CD4-positive, alpha-beta T cell (primary cell): ENCODE measurements at regions not wholly inside any gene's neighbourhood (a gene's known extent, or its start where the extent isn't known, plus 50 kb on each side); places are given as distances from the start of the nearest gene placed in this dataset.

Source experiments
- ATAC-seq: fragments of 200-7000 bp; cut with Tn5 transposase; one replicate; pipeline ENCODE4 v1.10.0; 2022; ENCODE audit warnings: mild to moderate bottlenecking; ENCODE audit not compliant: poor library complexity
- CTCF ChIA-PET: fragments of 350-600 bp; sonication (Branson Sonifier 250); formaldehyde crosslinking; loops from one replicate; lab custom pipeline; 2021; ENCODE audit warnings: antibody characterized with exemption, inconsistent platforms; lab: Charles Lee
- POLR2A ChIA-PET: fragments of 350-600 bp; sonication (Branson Sonifier 250); formaldehyde crosslinking; loops from one replicate; lab custom pipeline; 2021; ENCODE audit warnings: antibody characterized with exemption, inconsistent platforms; lab: Charles Lee
- DNase-seq, 14 experiments: peaks; one replicate each; pipeline ENCODE4 v3.0.0-alpha.2; 2013 to 2020; ENCODE audit warnings: mixed read lengths in 2 of 14
- H3K27ac ChIP-seq, 2 donors: one replicate each; pipeline versions ENCODE4 v1.5.1 to v1.7.0; 2013; ENCODE audit warnings: low read length in 2 of 2, low read depth in 1 of 2, mild to moderate bottlenecking in 1 of 2
- H3K27me3 ChIP-seq, 2 experiments: 1 replicate in 1 of 2; 2 replicates in 1 of 2; pipeline versions ENCODE4 v1.6.1 to v1.7.0; 2013; ENCODE audit warnings: low read length in 2 of 2, control low read depth in 1 of 2, mild to moderate bottlenecking in 1 of 2, moderate library complexity in 1 of 2; ENCODE audit not compliant: insufficient read depth in 2 of 2, control insufficient read depth in 1 of 2
- H3K36me3 ChIP-seq: one replicate; pipeline ENCODE4 v1.6.1; 2013; ENCODE audit warnings: low read length, control low read depth; ENCODE audit not compliant: insufficient read depth
- H3K4me1 ChIP-seq: one replicate; pipeline ENCODE4 v1.6.1; 2013; ENCODE audit warnings: low read length, control low read depth; ENCODE audit not compliant: insufficient read depth
- H3K4me3 ChIP-seq: one replicate; pipeline ENCODE4 v1.5.1; 2013; ENCODE audit warnings: mild to moderate bottlenecking, low read length, moderate library complexity
- H3K9me3 ChIP-seq, 2 experiments: 1 replicate in 1 of 2; 2 replicates in 1 of 2; pipeline versions ENCODE4 v1.6.1 to v1.7.0; 2013; ENCODE audit warnings: low read length in 2 of 2, mild to moderate bottlenecking in 2 of 2, control low read depth in 1 of 2, moderate library complexity in 1 of 2; ENCODE audit not compliant: control insufficient read depth in 1 of 2, insufficient read depth in 1 of 2
- H3K27ac Mint-ChIP-seq: one replicate; pipeline ENCODE4 v1.8.0; 2020; ENCODE audit warnings: mixed read lengths
- H3K27me3 Mint-ChIP-seq: one replicate; pipeline ENCODE4 v1.8.0; 2021; ENCODE audit warnings: mixed read lengths
- H3K36me3 Mint-ChIP-seq: one replicate; pipeline ENCODE4 v1.8.0; 2021; ENCODE audit warnings: low read depth, mixed read lengths
- H3K4me1 Mint-ChIP-seq: one replicate; pipeline ENCODE4 v1.8.0; 2021; ENCODE audit warnings: low read depth, mixed read lengths
- H3K4me3 Mint-ChIP-seq: one replicate; pipeline ENCODE4 v1.8.0; 2020; ENCODE audit warnings: mild to moderate bottlenecking, mixed read lengths
- H3K9me3 Mint-ChIP-seq: one replicate; pipeline ENCODE4 v1.8.0; 2020; ENCODE audit warnings: mixed read lengths
- intact Hi-C, 2 experiments: fragments of 100-400 bp; cut with DNase I in 1 of 2; cut with micrococcal nuclease in 1 of 2; formaldehyde crosslinking; loops; one replicate each; pipeline versions ENCODE4 v1.15.1 to v1.9.0; 2023 to 2025; cut with DNase I, micrococcal nuclease
- TF ChIP-seq, protein P1 (sequence below): fragments of 200-600 bp; IDR thresholded peaks from one replicate; pipeline ENCODE4 v1.8.0; 2022; ENCODE audit warnings: antibody characterized with exemption, mild to moderate bottlenecking

DNA sequence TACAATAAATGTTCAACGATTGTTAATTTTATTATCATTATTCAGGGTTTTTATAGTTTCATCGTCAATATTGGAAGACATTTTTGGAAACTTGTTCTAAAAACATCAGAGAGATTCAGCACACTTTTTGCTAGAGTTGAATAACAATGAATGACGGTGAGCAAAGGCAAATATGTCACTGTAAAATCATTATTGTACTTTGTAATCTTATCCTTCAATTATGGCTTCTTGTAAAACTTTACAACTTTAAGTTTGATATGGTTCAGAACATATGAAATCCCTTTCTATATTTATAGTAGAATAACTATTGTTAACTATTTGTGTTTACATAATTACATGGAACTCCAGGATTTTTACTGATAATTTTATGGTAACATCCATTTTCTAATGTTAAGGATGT is 167.8 kb upstream of the SEMA3A start:
- TF ChIP-seq, protein P1, sequence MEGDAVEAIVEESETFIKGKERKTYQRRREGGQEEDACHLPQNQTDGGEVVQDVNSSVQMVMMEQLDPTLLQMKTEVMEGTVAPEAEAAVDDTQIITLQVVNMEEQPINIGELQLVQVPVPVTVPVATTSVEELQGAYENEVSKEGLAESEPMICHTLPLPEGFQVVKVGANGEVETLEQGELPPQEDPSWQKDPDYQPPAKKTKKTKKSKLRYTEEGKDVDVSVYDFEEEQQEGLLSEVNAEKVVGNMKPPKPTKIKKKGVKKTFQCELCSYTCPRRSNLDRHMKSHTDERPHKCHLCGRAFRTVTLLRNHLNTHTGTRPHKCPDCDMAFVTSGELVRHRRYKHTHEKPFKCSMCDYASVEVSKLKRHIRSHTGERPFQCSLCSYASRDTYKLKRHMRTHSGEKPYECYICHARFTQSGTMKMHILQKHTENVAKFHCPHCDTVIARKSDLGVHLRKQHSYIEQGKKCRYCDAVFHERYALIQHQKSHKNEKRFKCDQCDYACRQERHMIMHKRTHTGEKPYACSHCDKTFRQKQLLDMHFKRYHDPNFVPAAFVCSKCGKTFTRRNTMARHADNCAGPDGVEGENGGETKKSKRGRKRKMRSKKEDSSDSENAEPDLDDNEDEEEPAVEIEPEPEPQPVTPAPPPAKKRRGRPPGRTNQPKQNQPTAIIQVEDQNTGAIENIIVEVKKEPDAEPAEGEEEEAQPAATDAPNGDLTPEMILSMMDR = no peak
- no peak overlapping the region for H3K27ac ChIP-seq
- intact Hi-C loops = no loop called here
- Mint-ChIP-seq H3K36me3 (no peaks in the 10 kb centered on the region), H3K4me1 (no peaks in the 10 kb centered on the region), H3K27ac (no peak overlapping the region), H3K27me3 (no peaks in the 10 kb centered on the region), H3K4me3 (no peak overlapping the region), H3K9me3 (peaks cover 2% of the 10 kb centered on the region)
- no peak overlapping the region for H3K4me3 ChIP-seq
- no peaks in the 10 kb centered on the region for H3K27me3 ChIP-seq
- H3K36me3 ChIP-seq = no peaks in the 10 kb centered on the region
- DNase-seq (no peak), ATAC-seq (no peak)
- H3K9me3 ChIP-seq = no peaks in the 10 kb centered on the region
- POLR2A ChIA-PET = no interaction called here
- CTCF ChIA-PET = no interaction called here
- H3K4me1 ChIP-seq = no peaks in the 10 kb centered on the region

DNA sequence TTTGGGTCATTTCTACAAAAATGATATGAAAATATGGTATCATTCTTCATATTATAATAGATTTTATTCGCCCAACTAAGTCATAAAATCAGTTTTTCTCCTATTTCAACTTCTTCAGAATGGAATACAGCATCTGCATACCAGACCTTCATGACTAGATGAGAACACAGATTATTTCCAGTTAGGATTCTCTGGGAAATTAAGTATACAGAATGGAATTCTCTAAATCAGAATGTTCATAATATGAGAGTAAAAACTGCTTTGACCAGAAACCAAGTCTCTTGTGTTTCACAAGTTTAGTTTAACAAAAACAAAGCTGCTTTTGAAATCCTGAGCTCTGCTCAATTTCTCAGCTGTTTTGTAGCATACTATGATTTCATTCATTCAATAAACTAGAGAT is 160.3 kb upstream of the SEMA3A start:
- no peaks in the 10 kb centered on the region for H3K4me1 ChIP-seq
- CTCF ChIA-PET = no interaction called here
- POLR2A ChIA-PET = no interaction called here

DNA sequence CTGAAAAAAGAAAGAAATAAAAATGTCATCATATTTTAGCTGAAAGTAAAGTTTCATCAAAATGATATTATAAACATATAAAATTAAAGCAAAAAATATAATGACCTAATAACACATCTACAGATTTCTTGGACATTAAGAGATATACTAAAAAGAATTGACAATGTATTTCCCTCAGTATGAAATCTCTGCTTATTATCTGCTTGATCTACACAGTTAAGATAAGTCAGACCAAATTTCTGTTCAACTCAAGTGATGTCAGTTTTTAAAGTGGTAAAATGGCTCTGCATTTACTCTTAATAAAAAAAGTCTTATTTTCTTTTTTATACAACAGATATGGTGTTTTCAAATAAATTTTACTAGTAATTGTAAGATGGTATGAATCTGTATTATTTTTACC is 159.4 kb upstream of the SEMA3A start:
- no peak overlapping the region for H3K27ac Mint-ChIP-seq
- intact Hi-C loops = loop anchor here in 1 of 2 experiments (10.0 kb wide), 1 partner anchor 59 kb away; no protein-coding TSS in a partner anchor
- TF ChIP-seq, protein P1 = no peak
- no peak overlapping the region for H3K4me3 ChIP-seq
- POLR2A ChIA-PET = no interaction called here
- no peaks in the 10 kb centered on the region for H3K36me3 ChIP-seq
- ATAC-seq (no peak), DNase-seq (no peak)
- H3K9me3 Mint-ChIP-seq = peaks cover 2% of the 10 kb centered on the region
- no peak overlapping the region for H3K4me3 Mint-ChIP-seq
- no peaks in the 10 kb centered on the region for H3K36me3 Mint-ChIP-seq
- H3K27ac ChIP-seq = no peak overlapping the region
- H3K27me3 Mint-ChIP-seq = no peaks in the 10 kb centered on the region
- no peaks in the 10 kb centered on the region for H3K4me1 ChIP-seq
- H3K9me3 ChIP-seq = no peaks in the 10 kb centered on the region
- CTCF ChIA-PET = no interaction called here
- no peaks in the 10 kb centered on the region for H3K27me3 ChIP-seq
- no peaks in the 10 kb centered on the region for H3K4me1 Mint-ChIP-seq

More for the DNA sequence above, 160.3 kb upstream of the SEMA3A start:
- Histone ChIP-seq H3K36me3 (no peaks in the 10 kb centered on the region), H3K9me3 (no peaks in the 10 kb centered on the region), H3K27ac (no peak overlapping the region), H3K27me3 (no peaks in the 10 kb centered on the region), H3K4me3 (no peak overlapping the region)
- H3K27ac Mint-ChIP-seq = no peak overlapping the region
- H3K4me3 Mint-ChIP-seq = no peak overlapping the region
- H3K9me3 Mint-ChIP-seq = peaks cover 2% of the 10 kb centered on the region
- TF ChIP-seq, protein P1 = no peak
- H3K36me3 Mint-ChIP-seq = no peaks in the 10 kb centered on the region
- no peaks in the 10 kb centered on the region for H3K27me3 Mint-ChIP-seq
- ATAC-seq (no peak), DNase-seq (no peak)
- no peaks in the 10 kb centered on the region for H3K4me1 Mint-ChIP-seq
- intact Hi-C loops = loop anchor here in 1 of 2 experiments (10.0 kb wide), 1 partner anchor 60 kb away; no protein-coding TSS in a partner anchor
